ENCODE measurements at regions not wholly inside any gene's neighbourhood (a gene's known extent, or its start where the extent isn't known, plus 50 kb on each side); places are given as distances from the start of the nearest gene placed in this dataset.
A peak's percentile ranks its signal among the peaks of the same experiment; 100 is the strongest.

GRCh38 chr4:171025776-171026175, 787.4 kb upstream of the GALNTL6 start:
- ChIA-PET RAD21 (ENCODE audit: low non-redundant PET in 1 of 2, low total read pairs in 2 of 2, uncharacterized antibody in 2 of 2, unreplicated experiment in 2 of 2) (no interaction called here), POLR2A (no interaction called here), CTCF (no interaction called here)
- no peaks in the 10 kb centered on the region for H3K79me2 ChIP-seq (ENCODE audit: insufficient read depth, low read length)
- H3K36me3 ChIP-seq (ENCODE audit: control insufficient read depth in 1 of 2, insufficient read depth in 2 of 2, low read length in 2 of 2): no peaks in the 10 kb centered on the region
- H3K4me1 ChIP-seq (ENCODE audit: control insufficient read depth in 1 of 2, insufficient read depth in 2 of 2, low read length in 2 of 2): no peaks in the 10 kb centered on the region
- BruUV-seq (replicated peaks): no TSS peak
- H3K9me3 ChIP-seq (ENCODE audit: control insufficient read depth in 1 of 2, insufficient read depth in 1 of 2, low read depth in 1 of 2, low read length in 2 of 2): no peaks in the 10 kb centered on the region
- H4K20me1 ChIP-seq (ENCODE audit: insufficient read depth): no peaks in the 10 kb centered on the region
- no peak overlapping the region for H3K4me3 ChIP-seq (replicated peaks in 1 of 2; ENCODE audit: low read depth in 1 of 2, low read length in 2 of 2)
- no peak overlapping the region for H3K27ac ChIP-seq (ENCODE audit: low read depth, low read length)
- ATAC-seq: no peak
- H3K4me2 ChIP-seq (ENCODE audit: low read length): no peak overlapping the region
- TF ChIP-seq SIN3A (IDR thresholded peaks at IDR 0.05; ENCODE audit: low read depth) (no peak), FOSL1 (IDR thresholded peaks at IDR 0.05; ENCODE audit: low read depth) (no peak), ELF1 (IDR thresholded peaks at IDR 0.05; ENCODE audit: borderline replicate concordance, low read depth) (no peak), CBX3 (IDR thresholded peaks at IDR 0.05; ENCODE audit: low read depth) (no peak), CTCF (IDR thresholded peaks at IDR 0.05 in 2 of 3, conservative IDR thresholded peaks at IDR 0.05 in 1 of 3; ENCODE audit: borderline replicate concordance in 1 of 3, insufficient read depth in 1 of 3, low read depth in 2 of 3, low read length in 2 of 3) (no peak)
- H2AFZ ChIP-seq (ENCODE audit: low read depth, low read length, poor library complexity, severe bottlenecking): peak overlapping the region; percentile 18
- intact Hi-C loops (cut with micrococcal nuclease): no loop called here
- DNase-seq (ENCODE audit: low read depth, low spot score): no peak
- H3K27me3 ChIP-seq (ENCODE audit: insufficient read depth, low read length): no peaks in the 10 kb centered on the region
- H3K9ac ChIP-seq (ENCODE audit: low read length): no peak overlapping the region
- H3K9me2 ChIP-seq (ENCODE audit: insufficient read depth): no peaks in the 10 kb centered on the region

- H3K9me2 ChIP-seq (ENCODE audit: insufficient read depth): no peaks in the 10 kb centered on the region
- ChIA-PET RAD21 (ENCODE audit: low non-redundant PET in 1 of 2, low total read pairs in 2 of 2, uncharacterized antibody in 2 of 2, unreplicated experiment in 2 of 2) (no interaction called here), POLR2A (no interaction called here), CTCF (no interaction called here)
- peak overlapping the region; percentile 18 for H2AFZ ChIP-seq (ENCODE audit: low read depth, low read length, poor library complexity, severe bottlenecking)
- H3K27ac ChIP-seq (ENCODE audit: low read depth, low read length): no peak overlapping the region
- TF ChIP-seq CTCF (IDR thresholded peaks at IDR 0.05 in 2 of 3, conservative IDR thresholded peaks at IDR 0.05 in 1 of 3; ENCODE audit: borderline replicate concordance in 1 of 3, insufficient read depth in 1 of 3, low read depth in 2 of 3, low read length in 2 of 3) (no peak), RAD21 (IDR thresholded peaks at IDR 0.05; ENCODE audit: low read depth) (no peak)
- no TSS peak for BruUV-seq (replicated peaks)
- no peak overlapping the region for H3K9ac ChIP-seq (ENCODE audit: low read length)
- no peak overlapping the region for H3K4me3 ChIP-seq (replicated peaks in 1 of 2; ENCODE audit: low read depth in 1 of 2, low read length in 2 of 2)
- intact Hi-C loops (cut with micrococcal nuclease): no loop called here
- no peaks in the 10 kb centered on the region for H3K36me3 ChIP-seq (ENCODE audit: control insufficient read depth in 1 of 2, insufficient read depth in 2 of 2, low read length in 2 of 2)
- DNase-seq (ENCODE audit: low read depth, low spot score): no peak
- H4K20me1 ChIP-seq (ENCODE audit: insufficient read depth): no peaks in the 10 kb centered on the region
- H3K9me3 ChIP-seq (ENCODE audit: control insufficient read depth in 1 of 2, insufficient read depth in 1 of 2, low read depth in 1 of 2, low read length in 2 of 2): no peaks in the 10 kb centered on the region
- H3K79me2 ChIP-seq (ENCODE audit: insufficient read depth, low read length): no peaks in the 10 kb centered on the region
- no peaks in the 10 kb centered on the region for H3K27me3 ChIP-seq (ENCODE audit: insufficient read depth, low read length)
- no peak overlapping the region for H3K4me2 ChIP-seq (ENCODE audit: low read length)
- no peak for ATAC-seq
- H3K4me1 ChIP-seq (ENCODE audit: control insufficient read depth in 1 of 2, insufficient read depth in 2 of 2, low read length in 2 of 2): no peaks in the 10 kb centered on the region
Measured at GRCh38 chr4:171025343-171025742, 787.9 kb upstream of the GALNTL6 start.
